Breast epithelium (tissue), 3 donors: ENCODE measurements at regions not wholly inside any gene's neighbourhood (a gene's known extent, or its start where the extent isn't known, plus 50 kb on each side); places are given as distances from the start of the nearest gene placed in this dataset.

Source experiments
- POLR2A ChIP-seq: fragments of 450-650 bp; IDR thresholded peaks from one replicate; pipeline ENCODE4 v1.6.1; 2016; ENCODE audit warnings: antibody characterized with exemption, mild to moderate bottlenecking, moderate library complexity
- POLR2AphosphoS5 ChIP-seq, 3 donors: sonication (generic); formaldehyde crosslinking; IDR thresholded peaks; one replicate each; pipeline ENCODE4 v1.6.1; 2017; ENCODE audit warnings: antibody characterized with exemption in 3 of 3

DNA sequence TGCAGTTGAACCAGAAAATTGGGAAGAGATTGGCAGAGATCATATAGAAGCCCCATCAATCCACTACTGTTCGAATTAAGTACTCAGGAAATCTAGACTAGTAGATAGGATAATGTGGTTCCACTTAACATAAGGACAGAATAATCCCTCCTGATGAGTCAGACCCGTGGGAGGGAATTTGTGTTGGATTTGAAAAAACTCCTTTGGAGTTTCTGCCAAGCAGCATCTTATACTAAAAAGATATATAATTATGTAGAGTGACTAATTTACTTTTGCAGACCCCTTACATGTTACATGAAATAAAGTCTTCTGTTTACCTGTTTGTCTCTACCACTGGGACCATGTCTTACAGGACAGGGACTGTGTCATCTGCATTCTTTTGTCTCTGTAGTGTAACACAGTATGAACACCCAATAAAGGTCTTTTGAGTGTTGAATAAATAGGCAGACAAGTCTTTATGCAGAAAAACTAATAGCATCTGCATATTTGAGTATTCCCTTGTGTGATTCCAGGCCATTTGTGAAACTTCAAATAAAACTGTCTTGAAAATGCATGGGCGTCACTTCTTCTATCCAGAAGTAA is 122.6 kb upstream of the DNAJC10 start:
- TF ChIP-seq POLR2A (no peak), POLR2AphosphoS5 (IDR thresholded peaks at IDR 0.05) (no peak)
